Lower leg skin (tissue), 3 donors: ENCODE measurements at regions not wholly inside any gene's neighbourhood (a gene's known extent, or its start where the extent isn't known, plus 50 kb on each side); places are given as distances from the start of the nearest gene placed in this dataset.

Experiments used
- CTCF ChIP-seq, 3 donors: fragments of 450-650 bp; IDR thresholded peaks; one replicate each; pipeline ENCODE4 v1.5.1; 2016; ENCODE audit warnings: antibody characterized with exemption in 3 of 3, mild to moderate bottlenecking in 3 of 3, moderate library complexity in 2 of 3
- POLR2A ChIP-seq, 2 donors: fragments of 450-650 bp; IDR thresholded peaks; one replicate each; pipeline ENCODE4 v1.6.1; 2016 to 2017; ENCODE audit warnings: antibody characterized with exemption in 2 of 2, mild to moderate bottlenecking in 1 of 2, moderate library complexity in 1 of 2

DNA sequence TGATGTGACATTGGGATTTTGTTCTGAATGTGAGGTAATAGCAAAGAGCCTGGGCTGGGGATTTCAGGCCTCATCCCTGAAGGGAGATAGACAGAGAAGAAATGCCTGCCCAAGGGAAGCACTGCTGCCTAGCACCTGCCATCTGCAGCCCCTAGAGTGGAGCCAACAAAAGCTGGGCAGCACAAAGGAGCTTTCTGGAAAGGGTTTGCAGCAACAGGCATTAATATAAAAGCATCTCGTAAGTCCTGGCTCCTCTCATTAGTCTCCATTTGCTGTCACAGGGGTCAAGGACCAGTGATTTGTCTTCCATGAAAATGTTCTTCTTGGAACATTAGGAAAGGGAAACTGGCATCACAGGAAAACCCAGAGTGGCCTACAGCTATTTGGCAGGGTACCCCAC is 157.2 kb upstream of the SLC14A2 start:
- TF ChIP-seq POLR2A (IDR thresholded peaks at IDR 0.05): no peak
- TF ChIP-seq CTCF (IDR thresholded peaks at IDR 0.05): no peak
